ENCODE measurements at regions not wholly inside any gene's neighbourhood (a gene's known extent, or its start where the extent isn't known, plus 50 kb on each side); places are given as distances from the start of the nearest gene placed in this dataset.

GRCh38 chr13:60969656-60970055, 446.0 kb downstream of the PCDH20 start:
- intact Hi-C loops (cut with micrococcal nuclease; ENCODE audit: unreplicated experiment), result no loop called here
- no peaks in the 10 kb centered on the region for H3K9me3 ChIP-seq (ENCODE audit: low read length)
- no peak overlapping the region for H2AFZ ChIP-seq (ENCODE audit: low read length)
- no peak for DNase-seq (ENCODE audit: low spot score)
- H4K20me1 ChIP-seq (ENCODE audit: insufficient read depth, low read length), result no peaks in the 10 kb centered on the region
- CTCF ChIA-PET (ENCODE audit: unreplicated experiment), result no interaction called here
- POLR2A ChIA-PET, result interaction anchor here (0.6 kb wide), 1 partner anchor 20 kb away, joined by 3 read pairs; no protein-coding TSS in a partner anchor
- no peaks in the 10 kb centered on the region for H3K79me2 ChIP-seq (ENCODE audit: insufficient read depth, low read depth, low read length)
- no peak overlapping the region for H3K27ac ChIP-seq (ENCODE audit: low read depth, low read length, poor library complexity, severe bottlenecking)
- H3K9me2 ChIP-seq (ENCODE audit: insufficient read depth, low read length), result no peaks in the 10 kb centered on the region
- no peak overlapping the region for H3K4me2 ChIP-seq (ENCODE audit: low read length)
- BruUV-seq (replicated peaks), result no TSS peak
- H3K4me3 ChIP-seq (ENCODE audit: low read depth, low read length, poor library complexity, severe bottlenecking), result no peak overlapping the region
- H3K4me1 ChIP-seq (ENCODE audit: insufficient read depth, low read length, poor library complexity, severe bottlenecking), result no peaks in the 10 kb centered on the region
- no peak for TF ChIP-seq EZH2phosphoT487 (IDR thresholded peaks at IDR 0.05; ENCODE audit: borderline replicate concordance, low read depth, low read length)
- TF ChIP-seq, protein P1, sequence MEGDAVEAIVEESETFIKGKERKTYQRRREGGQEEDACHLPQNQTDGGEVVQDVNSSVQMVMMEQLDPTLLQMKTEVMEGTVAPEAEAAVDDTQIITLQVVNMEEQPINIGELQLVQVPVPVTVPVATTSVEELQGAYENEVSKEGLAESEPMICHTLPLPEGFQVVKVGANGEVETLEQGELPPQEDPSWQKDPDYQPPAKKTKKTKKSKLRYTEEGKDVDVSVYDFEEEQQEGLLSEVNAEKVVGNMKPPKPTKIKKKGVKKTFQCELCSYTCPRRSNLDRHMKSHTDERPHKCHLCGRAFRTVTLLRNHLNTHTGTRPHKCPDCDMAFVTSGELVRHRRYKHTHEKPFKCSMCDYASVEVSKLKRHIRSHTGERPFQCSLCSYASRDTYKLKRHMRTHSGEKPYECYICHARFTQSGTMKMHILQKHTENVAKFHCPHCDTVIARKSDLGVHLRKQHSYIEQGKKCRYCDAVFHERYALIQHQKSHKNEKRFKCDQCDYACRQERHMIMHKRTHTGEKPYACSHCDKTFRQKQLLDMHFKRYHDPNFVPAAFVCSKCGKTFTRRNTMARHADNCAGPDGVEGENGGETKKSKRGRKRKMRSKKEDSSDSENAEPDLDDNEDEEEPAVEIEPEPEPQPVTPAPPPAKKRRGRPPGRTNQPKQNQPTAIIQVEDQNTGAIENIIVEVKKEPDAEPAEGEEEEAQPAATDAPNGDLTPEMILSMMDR (conservative IDR thresholded peaks at IDR 0.05; ENCODE audit: low read length), result no peak
- no peaks in the 10 kb centered on the region for H3K36me3 ChIP-seq (ENCODE audit: insufficient read depth, low read length)

DNA sequence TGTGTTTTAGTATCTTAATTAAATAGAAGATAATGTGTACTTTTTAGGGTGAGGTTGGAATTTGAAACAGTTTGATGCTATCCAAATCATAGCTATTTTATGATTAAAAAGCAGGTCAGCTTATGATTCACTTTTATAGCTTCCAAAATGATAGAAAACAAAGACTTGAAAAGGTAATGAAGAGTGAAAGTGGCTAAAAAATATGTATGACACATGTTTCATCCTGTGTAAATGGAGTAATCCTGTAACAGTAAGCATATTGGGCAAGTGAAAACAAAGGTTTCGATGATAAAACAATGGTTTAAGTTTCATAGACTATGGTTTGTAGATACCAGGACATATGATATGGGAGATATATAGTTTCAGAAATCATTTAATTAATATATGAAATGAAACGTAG, 456.2 kb downstream of the PCDH20 start:
- TF ChIP-seq EZH2phosphoT487 (IDR thresholded peaks at IDR 0.05; ENCODE audit: borderline replicate concordance, low read depth, low read length), result no peak
- TF ChIP-seq, protein P1 (conservative IDR thresholded peaks at IDR 0.05; ENCODE audit: low read length), result no peak
- Histone ChIP-seq H3K9me2 (ENCODE audit: insufficient read depth, low read length) (no peaks in the 10 kb centered on the region), H3K4me2 (ENCODE audit: low read length) (no peak overlapping the region), H3K9me3 (ENCODE audit: low read length) (no peaks in the 10 kb centered on the region), H3K4me1 (ENCODE audit: insufficient read depth, low read length, poor library complexity, severe bottlenecking) (no peaks in the 10 kb centered on the region), H3K36me3 (ENCODE audit: insufficient read depth, low read length) (no peaks in the 10 kb centered on the region), H3K79me2 (ENCODE audit: insufficient read depth, low read depth, low read length) (no peaks in the 10 kb centered on the region), H3K27ac (ENCODE audit: low read depth, low read length, poor library complexity, severe bottlenecking) (no peak overlapping the region), H3K4me3 (ENCODE audit: low read depth, low read length, poor library complexity, severe bottlenecking) (no peak overlapping the region), H2AFZ (ENCODE audit: low read length) (no peak overlapping the region), H4K20me1 (ENCODE audit: insufficient read depth, low read length) (no peaks in the 10 kb centered on the region)
- ChIA-PET CTCF (ENCODE audit: unreplicated experiment) (no interaction called here), POLR2A (interaction anchor here (1.2 kb wide), 1 partner anchor 10 kb away, joined by 4 read pairs; no protein-coding TSS in a partner anchor)
- no peak for DNase-seq (ENCODE audit: low spot score)
- intact Hi-C loops (cut with micrococcal nuclease; ENCODE audit: unreplicated experiment), result no loop called here
- no TSS peak for BruUV-seq (replicated peaks)

- H3K27ac ChIP-seq (ENCODE audit: low read depth, low read length, poor library complexity, severe bottlenecking), result no peak overlapping the region
- no peaks in the 10 kb centered on the region for H3K4me1 ChIP-seq (ENCODE audit: insufficient read depth, low read length, poor library complexity, severe bottlenecking)
- intact Hi-C loops (cut with micrococcal nuclease; ENCODE audit: unreplicated experiment), result no loop called here
- H3K36me3 ChIP-seq (ENCODE audit: insufficient read depth, low read length), result no peaks in the 10 kb centered on the region
- POLR2A ChIA-PET, result no interaction called here
- TF ChIP-seq EZH2phosphoT487 (IDR thresholded peaks at IDR 0.05; ENCODE audit: borderline replicate concordance, low read depth, low read length), result no peak
- TF ChIP-seq, protein P1 (conservative IDR thresholded peaks at IDR 0.05; ENCODE audit: low read length), result no peak; the same call in 1 of the 2 replicates
- H2AFZ ChIP-seq (ENCODE audit: low read length), result no peak overlapping the region
- no peak overlapping the region for H3K4me2 ChIP-seq (ENCODE audit: low read length)
- CTCF ChIA-PET (ENCODE audit: unreplicated experiment), result no interaction called here
- H3K9me2 ChIP-seq (ENCODE audit: insufficient read depth, low read length), result no peaks in the 10 kb centered on the region
- DNase-seq (ENCODE audit: low spot score), result no peak
- no peaks in the 10 kb centered on the region for H3K9me3 ChIP-seq (ENCODE audit: low read length)
- H3K4me3 ChIP-seq (ENCODE audit: low read depth, low read length, poor library complexity, severe bottlenecking), result no peak overlapping the region
- H3K79me2 ChIP-seq (ENCODE audit: insufficient read depth, low read depth, low read length), result no peaks in the 10 kb centered on the region
- BruUV-seq (replicated peaks), result no TSS peak
- no peaks in the 10 kb centered on the region for H4K20me1 ChIP-seq (ENCODE audit: insufficient read depth, low read length)
Observed at GRCh38 chr13:60957816-60958215, 457.8 kb downstream of the PCDH20 start.
